Parathyroid adenoma (tissue), 2 donors: ENCODE measurements at regions not wholly inside any gene's neighbourhood (a gene's known extent, or its start where the extent isn't known, plus 50 kb on each side); places are given as distances from the start of the nearest gene placed in this dataset.

Experiments
- H2AFZ ChIP-seq: fragments of 300-600 bp; sonication (generic); one replicate; pipeline ENCODE4 v1.7.0; 2017; ENCODE audit warnings: antibody characterized with exemption, mild to moderate bottlenecking
- H3K27ac ChIP-seq: fragments of 300-600 bp; sonication (generic); one replicate; pipeline ENCODE4 v1.7.0; 2017
- H3K27me3 ChIP-seq: fragments of 300-600 bp; sonication (generic); one replicate; pipeline ENCODE4 v1.7.0; 2017; ENCODE audit warnings: low read length; ENCODE audit not compliant: control insufficient read depth, insufficient read depth
- H3K36me3 ChIP-seq: fragments of 300-600 bp; sonication (generic); one replicate; pipeline ENCODE4 v1.7.0; 2017; ENCODE audit warnings: low read length; ENCODE audit not compliant: control insufficient read depth, insufficient read depth
- H3K4me1 ChIP-seq: fragments of 300-600 bp; sonication (generic); one replicate; pipeline ENCODE4 v1.7.0; 2017; ENCODE audit warnings: control low read depth
- H3K4me2 ChIP-seq: fragments of 300-600 bp; sonication (generic); one replicate; pipeline ENCODE4 v1.7.0; 2017; ENCODE audit warnings: low read length
- H3K4me3 ChIP-seq: fragments of 300-600 bp; sonication (generic); one replicate; pipeline ENCODE4 v1.7.0; 2017; ENCODE audit warnings: low read depth, low read length
- H3K79me2 ChIP-seq: fragments of 300-600 bp; sonication (generic); one replicate; pipeline ENCODE4 v1.7.0; 2017; ENCODE audit warnings: control low read depth
- H3K9ac ChIP-seq: fragments of 300-600 bp; sonication (generic); one replicate; pipeline ENCODE4 v1.7.0; 2017; ENCODE audit warnings: mild to moderate bottlenecking
- H3K9me3 ChIP-seq: fragments of 300-600 bp; sonication (generic); one replicate; pipeline ENCODE4 v1.7.0; 2017; ENCODE audit warnings: low read length; ENCODE audit not compliant: control insufficient read depth
- CTCF ChIP-seq: fragments of 300-600 bp; sonication (generic); IDR thresholded peaks from one replicate; pipeline ENCODE4 v1.7.0; 2017; ENCODE audit warnings: antibody characterized with exemption, mild to moderate bottlenecking
- donor health status: primary hyperparathyroidism.

- no peaks in the 10 kb centered on the region for H3K4me1 ChIP-seq
- no peaks in the 10 kb centered on the region for H3K9me3 ChIP-seq
- no peaks in the 10 kb centered on the region for H3K36me3 ChIP-seq
- no peaks in the 10 kb centered on the region for H3K79me2 ChIP-seq
- no peak overlapping the region for H3K4me3 ChIP-seq
- no peak overlapping the region for H3K4me2 ChIP-seq
- no peak overlapping the region for H3K27ac ChIP-seq
- H3K27me3 ChIP-seq = no peaks in the 10 kb centered on the region
- TF ChIP-seq CTCF = no peak
- no peak overlapping the region for H2AFZ ChIP-seq
- H3K9ac ChIP-seq = no peak overlapping the region
These were observed 134.2 kb downstream of the OR13A1 start for GRCh38 chr10:45180946-45181875.

- Histone ChIP-seq H3K36me3 (no peaks in the 10 kb centered on the region), H2AFZ (no peak overlapping the region), H3K9me3 (no peaks in the 10 kb centered on the region), H3K9ac (no peak overlapping the region), H3K27me3 (no peaks in the 10 kb centered on the region), H3K4me3 (no peak overlapping the region), H3K4me1 (no peaks in the 10 kb centered on the region), H3K79me2 (no peaks in the 10 kb centered on the region), H3K27ac (no peak overlapping the region), H3K4me2 (no peak overlapping the region)
- no peak for TF ChIP-seq CTCF
These were observed 132.2 kb downstream of the OR13A1 start for GRCh38 chr10:45183174-45183573.

- no peak overlapping the region for H3K9ac ChIP-seq
These were observed 117.5 kb downstream of the OR13A1 start for GRCh38 chr10:45197816-45198485.

GRCh38 chr10:45198486-45199204, 116.8 kb downstream of the OR13A1 start:
- no peak overlapping the region for H3K9ac ChIP-seq
- no peak for TF ChIP-seq CTCF
- H2AFZ ChIP-seq = no peak overlapping the region
- no peaks in the 10 kb centered on the region for H3K36me3 ChIP-seq
- no peaks in the 10 kb centered on the region for H3K4me1 ChIP-seq
- no peaks in the 10 kb centered on the region for H3K79me2 ChIP-seq
- no peaks in the 10 kb centered on the region for H3K9me3 ChIP-seq
- H3K4me3 ChIP-seq = no peak overlapping the region
- H3K4me2 ChIP-seq = no peak overlapping the region
- no peak overlapping the region for H3K27ac ChIP-seq
- no peaks in the 10 kb centered on the region for H3K27me3 ChIP-seq

More at GRCh38 chr10:45197816-45198485, 117.5 kb downstream of the OR13A1 start:
- H3K4me3 ChIP-seq = no peak overlapping the region
- H3K9me3 ChIP-seq = no peaks in the 10 kb centered on the region
- H3K4me1 ChIP-seq = no peaks in the 10 kb centered on the region
- H2AFZ ChIP-seq = no peak overlapping the region
- no peak for TF ChIP-seq CTCF
- H3K27ac ChIP-seq = no peak overlapping the region
- H3K36me3 ChIP-seq = no peaks in the 10 kb centered on the region
- H3K4me2 ChIP-seq = no peak overlapping the region
- H3K27me3 ChIP-seq = no peaks in the 10 kb centered on the region
- no peaks in the 10 kb centered on the region for H3K79me2 ChIP-seq
